ENCODE measurements at regions not wholly inside any gene's neighbourhood (a gene's known extent, or its start where the extent isn't known, plus 50 kb on each side); places are given as distances from the start of the nearest gene placed in this dataset.

- peaks cover 23% of the 10 kb centered on the region for H3K27me3 Mint-ChIP-seq
- ATAC-seq (ENCODE audit: low read depth) (no peak), DNase-seq (no peak)
- H3K36me3 Mint-ChIP-seq = no peaks in the 10 kb centered on the region
- no peaks in the 10 kb centered on the region for H3K9me3 Mint-ChIP-seq
- no peak overlapping the region for H3K4me3 Mint-ChIP-seq
- POLR2A ChIA-PET = interaction anchor here (0.6 kb wide), 1 partner anchor 384 kb away, joined by 3 read pairs; no protein-coding TSS in a partner anchor
- H3K27ac Mint-ChIP-seq = no peak overlapping the region
- no peaks in the 10 kb centered on the region for H3K4me1 Mint-ChIP-seq
Observed at GRCh38 chr2:177072090-177072489, 140.5 kb upstream of the HNRNPA3 start.

GRCh38 chr2:177073611-177074010 is 139.0 kb upstream of the HNRNPA3 start:
- Mint-ChIP-seq H3K4me3 (no peak overlapping the region), H3K9me3 (no peaks in the 10 kb centered on the region), H3K27me3 (peaks cover 23% of the 10 kb centered on the region), H3K4me1 (no peaks in the 10 kb centered on the region), H3K27ac (no peak overlapping the region), H3K36me3 (no peaks in the 10 kb centered on the region)
- POLR2A ChIA-PET = no interaction called here
- ATAC-seq (ENCODE audit: low read depth) (no peak), DNase-seq (no peak)

GRCh38 chr2:177074099-177074710 is 138.4 kb upstream of the HNRNPA3 start:
- DNase-seq (no peak), ATAC-seq (ENCODE audit: low read depth) (no peak)
- POLR2A ChIA-PET = no interaction called here
- Mint-ChIP-seq H3K27me3 (peaks cover 23% of the 10 kb centered on the region), H3K27ac (no peak overlapping the region), H3K4me1 (no peaks in the 10 kb centered on the region), H3K36me3 (no peaks in the 10 kb centered on the region), H3K9me3 (no peaks in the 10 kb centered on the region), H3K4me3 (no peak overlapping the region)

DNA sequence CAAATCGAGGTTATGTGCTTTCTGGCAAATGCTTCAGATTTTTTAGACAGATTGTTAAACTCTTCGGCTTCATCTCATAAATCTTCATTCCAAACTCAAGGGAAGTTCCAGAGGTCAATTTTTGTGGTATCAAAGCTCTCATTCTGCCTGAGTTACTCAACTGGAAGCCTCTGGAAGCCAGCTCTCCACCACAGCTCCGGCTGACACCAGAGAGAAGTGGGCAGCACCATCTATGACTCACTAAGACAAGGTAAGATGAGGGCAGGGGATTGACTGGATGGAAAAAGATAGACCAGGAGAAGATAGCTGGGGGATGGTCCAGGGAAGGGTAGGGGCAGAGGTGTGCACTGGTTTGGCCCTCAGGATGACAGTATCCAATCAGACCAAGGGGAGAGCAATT is 137.3 kb upstream of the HNRNPA3 start:
- POLR2A ChIA-PET = no interaction called here
- no peak for ATAC-seq (ENCODE audit: low read depth)
- H3K36me3 Mint-ChIP-seq = no peaks in the 10 kb centered on the region
- H3K4me1 Mint-ChIP-seq = no peaks in the 10 kb centered on the region
- H3K9me3 Mint-ChIP-seq = peaks cover 2% of the 10 kb centered on the region
- no peak overlapping the region for H3K27ac Mint-ChIP-seq
- peaks cover 19% of the 10 kb centered on the region for H3K27me3 Mint-ChIP-seq
- H3K4me3 Mint-ChIP-seq = no peak overlapping the region
- no peak for DNase-seq

DNA sequence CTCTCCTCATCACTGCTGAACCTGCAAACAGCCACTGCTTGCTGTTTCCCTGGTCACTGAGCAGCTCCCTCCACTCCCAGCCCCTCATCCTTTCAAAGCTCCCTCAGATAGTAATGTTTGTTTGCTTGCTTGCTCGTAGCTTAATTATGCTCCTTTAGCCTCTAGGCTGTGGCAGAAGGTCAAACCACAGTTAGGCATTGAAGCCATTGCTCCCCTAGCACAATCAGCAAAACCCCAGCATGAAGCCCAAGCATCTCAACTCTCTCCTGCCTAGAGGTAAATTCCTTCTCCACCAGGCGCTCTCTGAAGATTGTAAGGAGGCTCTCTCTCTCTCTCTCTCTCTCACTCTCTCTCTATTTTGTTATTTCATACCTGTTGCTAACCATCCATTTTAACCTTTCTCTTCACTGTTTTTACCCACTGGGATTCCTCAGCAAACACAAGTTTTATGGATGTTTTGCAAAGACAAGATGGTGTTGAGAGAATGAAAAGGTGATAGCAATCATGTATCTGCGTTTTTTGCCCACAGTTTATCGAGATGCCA is 135.9 kb upstream of the HNRNPA3 start:
- ATAC-seq (ENCODE audit: low read depth) = no peak
- no peak overlapping the region for H3K4me3 Mint-ChIP-seq
- POLR2A ChIA-PET = no interaction called here
- H3K9me3 Mint-ChIP-seq = peaks cover 2% of the 10 kb centered on the region
- peaks cover 26% of the 10 kb centered on the region for H3K27me3 Mint-ChIP-seq
- H3K36me3 Mint-ChIP-seq = no peaks in the 10 kb centered on the region
- no peak overlapping the region for H3K27ac Mint-ChIP-seq
- H3K4me1 Mint-ChIP-seq = no peaks in the 10 kb centered on the region
- DNase-seq = no peak

GRCh38 chr2:177077778-177078177 is 134.8 kb upstream of the HNRNPA3 start:
- no peaks in the 10 kb centered on the region for H3K36me3 Mint-ChIP-seq
- H3K4me1 Mint-ChIP-seq = no peaks in the 10 kb centered on the region
- DNase-seq (no peak), ATAC-seq (ENCODE audit: low read depth) (no peak)
- peaks cover 30% of the 10 kb centered on the region for H3K27me3 Mint-ChIP-seq
- POLR2A ChIA-PET = no interaction called here
- no peak overlapping the region for H3K4me3 Mint-ChIP-seq
- no peak overlapping the region for H3K27ac Mint-ChIP-seq
- peaks cover 2% of the 10 kb centered on the region for H3K9me3 Mint-ChIP-seq

DNA sequence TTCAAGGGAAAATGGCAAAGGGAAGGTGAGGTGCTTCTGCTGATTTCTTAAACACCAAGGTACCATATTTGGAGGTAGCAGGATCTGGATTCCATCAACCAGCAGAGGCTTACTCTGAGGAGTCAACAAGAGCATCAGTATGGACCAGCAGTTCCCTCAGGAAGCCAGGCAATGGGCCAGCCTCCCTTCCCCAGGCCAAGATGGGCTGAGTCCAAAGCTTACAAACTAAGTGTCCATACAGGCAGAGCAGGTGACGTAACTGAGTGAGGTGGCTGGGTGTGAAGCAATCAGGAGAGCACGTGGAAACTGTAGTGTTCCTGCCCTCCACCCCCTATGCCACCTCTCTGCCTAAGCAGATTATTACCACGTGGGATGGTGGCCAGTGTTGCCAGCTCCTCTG is 134.2 kb upstream of the HNRNPA3 start:
- DNase-seq (no peak), ATAC-seq (ENCODE audit: low read depth) (no peak)
- Mint-ChIP-seq H3K4me3 (no peak overlapping the region), H3K9me3 (peaks cover 2% of the 10 kb centered on the region), H3K27me3 (peaks cover 24% of the 10 kb centered on the region), H3K36me3 (no peaks in the 10 kb centered on the region), H3K4me1 (no peaks in the 10 kb centered on the region), H3K27ac (no peak overlapping the region)
- POLR2A ChIA-PET = no interaction called here

GRCh38 chr2:177078855-177079254 is 133.7 kb upstream of the HNRNPA3 start:
- DNase-seq = no peak
- POLR2A ChIA-PET = no interaction called here
- H3K36me3 Mint-ChIP-seq = no peaks in the 10 kb centered on the region
- peaks cover 2% of the 10 kb centered on the region for H3K9me3 Mint-ChIP-seq
- no peak for ATAC-seq (ENCODE audit: low read depth)
- no peak overlapping the region for H3K4me3 Mint-ChIP-seq
- H3K27me3 Mint-ChIP-seq = peaks cover 24% of the 10 kb centered on the region
- H3K4me1 Mint-ChIP-seq = no peaks in the 10 kb centered on the region
- no peak overlapping the region for H3K27ac Mint-ChIP-seq

- POLR2A ChIA-PET = no interaction called here
Observed at GRCh38 chr2:177080746-177081284, 131.8 kb upstream of the HNRNPA3 start.

GRCh38 chr2:177084607-177085006 is 128.0 kb upstream of the HNRNPA3 start:
- Mint-ChIP-seq H3K36me3 (no peaks in the 10 kb centered on the region), H3K4me1 (no peaks in the 10 kb centered on the region), H3K4me3 (no peak overlapping the region), H3K27ac (no peak overlapping the region), H3K9me3 (peaks cover 5% of the 10 kb centered on the region), H3K27me3 (peaks cover 13% of the 10 kb centered on the region)
- POLR2A ChIA-PET = no interaction called here
- DNase-seq = no peak
- no peak for ATAC-seq (ENCODE audit: low read depth)

More at GRCh38 chr2:177080746-177081284, 131.8 kb upstream of the HNRNPA3 start:
- Mint-ChIP-seq H3K27ac (no peak overlapping the region), H3K9me3 (peaks cover 2% of the 10 kb centered on the region), H3K36me3 (no peaks in the 10 kb centered on the region), H3K4me3 (no peak overlapping the region), H3K4me1 (no peaks in the 10 kb centered on the region), H3K27me3 (peaks cover 16% of the 10 kb centered on the region)
- DNase-seq (no peak), ATAC-seq (ENCODE audit: low read depth) (no peak)

- H3K27ac Mint-ChIP-seq = no peak overlapping the region
- no peak overlapping the region for H3K4me3 Mint-ChIP-seq
- ATAC-seq (ENCODE audit: low read depth) = no peak
Observed at GRCh38 chr2:177088529-177088928, 124.1 kb upstream of the HNRNPA3 start.

GRCh38 chr2:177090967-177091366 is 121.6 kb upstream of the HNRNPA3 start:
- peaks cover 7% of the 10 kb centered on the region for H3K4me1 Mint-ChIP-seq
- DNase-seq (no peak), ATAC-seq (ENCODE audit: low read depth) (no peak)
- H3K27me3 Mint-ChIP-seq = peaks cover 4% of the 10 kb centered on the region
- peaks cover 5% of the 10 kb centered on the region for H3K9me3 Mint-ChIP-seq
- no peak overlapping the region for H3K4me3 Mint-ChIP-seq
- H3K36me3 Mint-ChIP-seq = no peaks in the 10 kb centered on the region
- no peak overlapping the region for H3K27ac Mint-ChIP-seq
- POLR2A ChIA-PET = no interaction called here

More at GRCh38 chr2:177088529-177088928, 124.1 kb upstream of the HNRNPA3 start:
- H3K27me3 Mint-ChIP-seq = no peaks in the 10 kb centered on the region
- H3K36me3 Mint-ChIP-seq = no peaks in the 10 kb centered on the region
- DNase-seq = no peak
- H3K9me3 Mint-ChIP-seq = peaks cover 3% of the 10 kb centered on the region
- POLR2A ChIA-PET = no interaction called here
- peaks cover 7% of the 10 kb centered on the region for H3K4me1 Mint-ChIP-seq

- POLR2A ChIA-PET = no interaction called here
- Mint-ChIP-seq H3K36me3 (no peaks in the 10 kb centered on the region), H3K4me1 (peaks cover 7% of the 10 kb centered on the region), H3K27me3 (peaks cover 13% of the 10 kb centered on the region), H3K4me3 (no peak overlapping the region), H3K9me3 (peaks cover 2% of the 10 kb centered on the region), H3K27ac (no peak overlapping the region)
- ATAC-seq (ENCODE audit: low read depth) = no peak
- no peak for DNase-seq
Observed at GRCh38 chr2:177093371-177093770, 119.2 kb upstream of the HNRNPA3 start.

- Mint-ChIP-seq H3K9me3 (peaks cover 3% of the 10 kb centered on the region), H3K27ac (no peak overlapping the region), H3K4me1 (no peaks in the 10 kb centered on the region), H3K27me3 (peaks cover 13% of the 10 kb centered on the region), H3K4me3 (no peak overlapping the region), H3K36me3 (no peaks in the 10 kb centered on the region)
- POLR2A ChIA-PET = no interaction called here
- DNase-seq (no peak), ATAC-seq (ENCODE audit: low read depth) (no peak)
Observed at GRCh38 chr2:177098001-177098613, 114.5 kb upstream of the HNRNPA3 start.

Measured in activated naive CD8-positive, alpha-beta T cell treated with anti-CD3 and anti-CD28 coated beads, Interleukin-2, amount 10 ng/mL, durations not matched to agents 7 days and 5 days (primary cell).